ENCODE measurements at regions not wholly inside any gene's neighbourhood (a gene's known extent, or its start where the extent isn't known, plus 50 kb on each side); places are given as distances from the start of the nearest gene placed in this dataset.

DNA sequence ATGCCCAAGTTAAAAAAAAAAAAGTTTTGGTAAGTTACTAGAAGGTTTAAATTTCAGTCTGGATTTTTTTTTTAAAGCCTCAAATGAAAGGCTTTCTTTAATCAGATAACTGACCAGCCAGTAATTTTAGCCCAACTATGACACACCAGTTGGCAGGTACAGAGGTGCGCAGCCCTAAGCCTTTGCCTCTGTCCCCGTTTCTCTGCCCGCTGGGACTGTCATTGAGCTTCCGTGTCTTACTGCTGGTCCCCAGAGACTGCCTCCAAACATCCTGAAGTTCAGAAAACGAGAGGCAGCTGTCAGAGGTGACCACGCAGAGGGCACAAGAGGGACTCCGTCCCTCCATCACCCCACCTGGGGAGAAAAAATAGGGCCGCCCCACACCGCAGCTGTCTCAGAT lies 118.2 kb downstream of the RPS12 start:
- no peak for DNase-seq (ENCODE audit: extremely low read depth in 1 of 11, low read depth in 9 of 11, low spot score in 4 of 11)

- DNase-seq (ENCODE audit: extremely low read depth in 1 of 11, low read depth in 9 of 11, low spot score in 4 of 11), result peak in 3 of 11 donors; percentile 21 to 42 (median 32)
Observed at GRCh38 chr6:132933090-132933489, 118.7 kb downstream of the RPS12 start.

DNA sequence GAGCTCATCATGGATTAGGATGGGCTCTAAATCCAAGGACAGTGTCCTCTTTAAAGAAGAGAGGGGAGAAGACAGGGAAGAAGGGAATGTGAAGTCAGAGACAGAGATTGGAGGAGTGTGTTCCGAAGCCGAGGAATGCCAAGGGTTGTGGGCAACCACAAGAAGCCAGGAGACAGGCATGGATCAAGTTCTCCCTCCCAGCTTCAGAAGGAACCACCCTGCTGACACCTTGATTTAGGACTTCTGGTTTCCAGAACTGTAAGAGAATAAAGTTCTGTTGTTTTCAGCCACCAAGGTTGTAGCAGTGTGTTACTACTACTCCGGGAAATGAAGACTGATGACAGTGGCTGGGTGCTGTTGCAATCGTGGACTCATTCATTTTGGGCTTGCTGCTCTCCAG lies 120.1 kb downstream of the RPS12 start:
- DNase-seq (ENCODE audit: extremely low read depth in 1 of 11, low read depth in 9 of 11, low spot score in 4 of 11), result no peak

DNA sequence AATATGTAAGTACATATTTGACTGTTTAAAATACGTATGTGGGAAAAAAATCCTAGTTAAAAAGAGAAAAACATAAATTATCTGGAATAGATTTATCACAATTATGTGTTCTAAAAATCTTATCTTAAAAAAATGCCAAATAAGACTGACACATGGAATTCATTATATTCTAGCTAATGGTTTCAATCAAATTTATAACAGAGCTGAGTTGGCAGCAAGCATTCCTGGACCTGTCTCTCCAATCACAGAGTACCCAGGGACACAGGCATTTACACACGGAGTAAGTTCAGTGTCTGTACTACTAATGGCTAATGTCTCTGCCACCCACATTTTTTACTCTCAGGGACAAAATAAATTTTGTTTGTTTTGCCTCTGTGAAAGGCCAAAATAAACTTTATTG lies 122.3 kb downstream of the RPS12 start:
- DNase-seq (ENCODE audit: extremely low read depth in 1 of 11, low read depth in 9 of 11, low spot score in 4 of 11), result no peak

DNA sequence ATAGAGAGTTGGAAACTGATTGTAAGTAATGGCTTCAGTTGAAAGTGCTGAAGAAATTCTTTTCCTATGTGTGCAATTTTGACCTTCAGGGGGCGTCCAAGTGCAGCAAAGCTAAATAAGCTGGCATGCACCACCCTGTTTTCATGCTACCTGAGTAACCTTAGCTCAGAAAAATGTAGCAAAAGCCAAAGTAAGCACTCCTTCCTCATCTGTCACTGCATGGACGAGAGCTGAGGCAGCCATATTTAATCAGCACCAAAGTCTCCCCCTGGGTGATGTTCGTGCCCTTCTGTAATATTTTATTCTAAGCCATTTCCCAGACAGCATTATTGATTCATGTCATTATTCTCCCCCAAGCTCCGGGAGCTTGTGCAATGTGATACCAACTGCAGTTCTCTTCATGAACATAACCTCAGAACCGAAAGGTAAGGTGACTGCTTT lies 123.1 kb downstream of the RPS12 start:
- DNase-seq (ENCODE audit: extremely low read depth in 1 of 11, low read depth in 9 of 11, low spot score in 4 of 11), result peak in 5 of 11 donors; percentile 46 to 72 (median 52)

GRCh38 chr6:132948889-132949288 lies 134.5 kb downstream of the RPS12 start:
- no peak for DNase-seq (ENCODE audit: extremely low read depth in 1 of 11, low read depth in 9 of 11, low spot score in 4 of 11)

- no peak for DNase-seq (ENCODE audit: extremely low read depth in 1 of 11, low read depth in 9 of 11, low spot score in 4 of 11)
Observed at GRCh38 chr6:132950566-132950965, 136.2 kb downstream of the RPS12 start.

DNA sequence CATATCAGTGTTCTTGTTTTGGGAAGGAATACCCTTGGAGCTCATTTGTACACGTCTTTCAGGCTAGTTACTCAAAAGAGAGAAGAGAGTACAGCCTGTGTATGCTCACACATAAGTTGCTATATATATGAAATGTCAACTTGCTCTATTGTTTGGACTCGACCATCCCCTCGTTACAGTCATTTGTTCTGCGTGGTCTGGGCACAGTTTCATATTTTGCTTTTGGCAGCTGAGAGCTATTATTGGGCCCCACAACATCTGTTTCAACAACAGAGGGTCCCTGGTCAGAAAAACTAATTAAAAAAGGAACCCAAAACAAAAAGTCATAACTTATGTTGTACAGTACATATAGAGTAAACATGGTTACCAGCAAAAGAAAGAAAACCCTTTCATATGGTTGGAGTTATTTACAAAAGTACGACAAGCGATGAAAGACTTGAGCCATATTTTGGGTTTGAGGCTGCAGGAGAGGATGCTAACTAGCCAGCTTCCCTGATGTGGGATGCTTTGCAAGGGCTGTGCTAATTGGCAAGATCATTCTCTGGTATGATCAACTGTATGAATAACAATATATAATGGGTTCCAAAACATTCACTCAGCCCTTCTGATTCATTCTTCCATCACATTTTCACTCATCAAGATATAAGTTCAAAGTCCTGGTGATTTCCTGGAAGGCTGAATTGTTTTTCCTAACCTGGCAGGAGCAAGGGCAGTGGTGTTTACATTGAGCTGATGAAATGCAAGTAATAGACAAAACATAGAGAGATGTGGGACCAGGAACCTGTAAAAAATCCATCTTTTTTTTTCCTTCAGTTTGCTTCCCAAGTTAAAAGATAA lies 137.9 kb downstream of the RPS12 start:
- DNase-seq (ENCODE audit: extremely low read depth in 1 of 11, low read depth in 9 of 11, low spot score in 4 of 11), result no peak

- DNase-seq (ENCODE audit: extremely low read depth in 1 of 11, low read depth in 9 of 11, low spot score in 4 of 11), result no peak
Observed at GRCh38 chr6:132952986-132953385, 138.6 kb downstream of the RPS12 start.

- no peak for DNase-seq (ENCODE audit: extremely low read depth in 1 of 11, low read depth in 9 of 11, low spot score in 4 of 11)
Observed at GRCh38 chr6:132954222-132954621, 139.9 kb downstream of the RPS12 start.

GRCh38 chr6:132954936-132955335 lies 140.6 kb downstream of the RPS12 start:
- no peak for DNase-seq (ENCODE audit: extremely low read depth in 1 of 11, low read depth in 9 of 11, low spot score in 4 of 11)

- no peak for DNase-seq (ENCODE audit: extremely low read depth in 1 of 11, low read depth in 9 of 11, low spot score in 4 of 11)
Observed at GRCh38 chr6:132959639-132960326, 145.4 kb downstream of the RPS12 start.

DNA sequence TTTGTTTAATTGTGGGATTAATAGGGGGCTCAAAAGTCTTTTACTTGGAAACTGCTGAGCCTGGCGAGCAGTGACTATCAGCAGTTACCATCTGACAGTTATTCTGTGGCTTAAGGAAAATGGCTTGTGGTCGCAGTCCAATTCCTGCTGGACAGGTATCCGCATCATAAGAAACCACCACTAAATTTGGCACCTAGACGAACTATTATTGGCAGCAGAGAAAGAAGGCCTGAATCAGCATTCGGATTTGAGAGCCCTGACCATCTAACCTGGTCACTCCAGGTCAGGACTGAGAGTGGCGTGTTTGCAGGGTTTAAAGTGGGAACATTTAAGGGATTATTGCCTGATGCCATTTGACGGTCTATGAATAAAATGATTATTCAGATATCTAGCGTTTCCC lies 146.4 kb downstream of the RPS12 start:
- DNase-seq (ENCODE audit: extremely low read depth in 1 of 11, low read depth in 9 of 11, low spot score in 4 of 11), result no peak

DNA sequence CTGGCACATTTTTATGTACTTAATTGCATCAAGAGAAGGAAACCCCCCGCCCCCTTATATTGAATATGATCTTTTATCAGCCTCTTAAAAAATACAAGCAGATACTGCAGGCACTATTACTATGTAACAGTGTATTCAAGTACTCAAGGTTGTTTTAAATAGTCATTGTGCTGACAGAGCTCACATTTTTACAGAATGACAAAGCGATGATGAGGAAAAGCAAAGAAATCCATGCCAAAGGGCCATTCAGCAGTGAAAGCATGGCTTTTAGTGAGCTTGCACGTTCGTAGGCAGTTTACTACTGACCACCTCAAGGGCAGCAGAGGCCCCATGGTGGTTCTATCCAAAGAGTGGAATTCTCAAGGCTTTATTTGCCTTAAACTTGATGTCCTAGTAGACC lies 146.8 kb downstream of the RPS12 start:
- no peak for DNase-seq (ENCODE audit: extremely low read depth in 1 of 11, low read depth in 9 of 11, low spot score in 4 of 11)

DNA sequence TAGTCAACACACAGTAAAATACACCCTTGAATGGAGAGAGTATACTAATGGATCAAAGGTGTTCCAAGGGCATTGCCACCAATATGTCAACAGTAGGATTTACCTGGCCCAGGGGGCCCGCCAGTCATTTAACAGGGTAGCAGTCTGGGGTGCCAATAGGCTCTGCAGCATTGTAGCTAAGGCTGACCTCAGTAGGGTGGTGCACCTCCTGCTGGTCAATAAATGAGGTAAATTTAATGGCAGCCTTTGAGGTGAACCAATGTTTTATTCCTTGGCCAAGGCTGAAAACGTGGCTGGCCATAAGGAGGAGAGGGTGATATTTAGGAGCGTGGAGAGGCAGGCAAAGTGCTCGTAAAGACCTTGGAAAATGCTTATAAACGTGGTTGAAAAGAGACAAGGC lies 147.2 kb downstream of the RPS12 start:
- no peak for DNase-seq (ENCODE audit: extremely low read depth in 1 of 11, low read depth in 9 of 11, low spot score in 4 of 11)

DNA sequence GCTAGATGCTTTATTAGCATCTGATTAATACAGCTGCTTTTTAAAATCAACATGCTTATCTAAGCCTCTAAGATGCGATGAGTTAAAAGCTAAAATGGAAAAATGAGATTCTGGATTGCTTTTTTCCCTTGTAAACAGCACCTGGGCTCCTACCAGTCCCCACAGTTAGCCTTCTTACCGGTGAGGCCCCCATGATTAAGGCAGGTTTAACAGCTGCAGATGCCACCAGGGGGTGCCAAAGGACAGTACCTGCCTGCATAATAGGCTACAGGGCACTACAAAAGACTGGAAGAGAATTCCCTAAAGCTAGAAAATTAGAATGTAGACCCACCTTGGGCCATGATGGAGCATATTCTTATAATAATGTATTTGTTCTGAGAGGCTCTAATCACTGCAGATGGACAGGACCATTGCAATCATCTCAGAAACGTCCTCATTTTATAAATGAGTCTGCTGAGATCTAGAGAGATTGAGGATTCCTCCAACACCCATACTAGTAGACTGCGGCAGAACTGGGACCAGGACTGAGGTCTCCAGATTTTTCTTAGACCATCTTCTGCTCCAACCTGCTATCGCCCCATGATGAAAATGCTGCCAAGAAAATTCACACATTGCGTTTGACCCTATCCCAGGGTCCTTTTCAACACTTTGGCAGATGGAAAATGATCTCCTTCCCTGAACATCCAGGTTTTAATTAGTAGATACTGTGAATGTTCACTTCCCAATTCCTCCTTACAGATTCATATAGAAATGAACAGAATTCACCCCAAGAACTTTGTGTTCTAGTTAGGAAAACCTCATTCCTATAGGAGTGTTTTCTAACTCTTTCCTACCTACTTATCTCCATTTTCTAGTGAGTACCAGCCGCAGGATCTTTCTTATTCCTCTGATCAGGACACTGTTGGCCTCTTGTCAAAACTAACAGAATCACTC lies 148.8 kb downstream of the RPS12 start:
- DNase-seq (ENCODE audit: extremely low read depth in 1 of 11, low read depth in 9 of 11, low spot score in 4 of 11), result peak in 10 of 11 donors; percentile 32 to 52 (median 40)

GRCh38 chr6:132964101-132964867 lies 149.9 kb downstream of the RPS12 start:
- no peak for DNase-seq (ENCODE audit: extremely low read depth in 1 of 11, low read depth in 9 of 11, low spot score in 4 of 11)

DNA sequence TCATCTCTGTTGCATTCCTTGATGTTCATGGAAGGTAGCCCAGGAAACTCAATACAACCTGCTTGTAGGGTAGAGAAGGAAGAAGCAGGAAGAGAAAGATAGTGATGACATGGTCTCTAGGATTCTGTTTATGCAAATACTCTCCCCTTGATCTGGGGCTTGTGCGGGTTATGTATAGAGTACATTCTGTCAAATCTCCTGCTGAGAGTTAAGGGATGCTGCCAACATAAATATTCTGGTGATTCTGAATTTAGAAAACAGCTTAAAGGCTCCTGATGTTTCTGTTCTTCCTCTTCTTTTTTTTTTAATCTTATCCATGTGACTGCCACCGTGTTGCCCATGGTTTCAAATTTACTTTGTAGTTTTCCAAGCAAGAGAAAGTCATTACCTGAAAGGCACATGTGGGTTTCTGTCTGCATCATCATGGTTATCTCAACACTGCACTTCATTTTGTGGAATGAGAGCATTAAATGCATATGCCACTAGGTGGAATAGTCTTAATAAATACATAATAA lies 150.6 kb downstream of the RPS12 start:
- no peak for DNase-seq (ENCODE audit: extremely low read depth in 1 of 11, low read depth in 9 of 11, low spot score in 4 of 11)

- no peak for DNase-seq (ENCODE audit: extremely low read depth in 1 of 11, low read depth in 9 of 11, low spot score in 4 of 11)
Observed at GRCh38 chr6:132967871-132968270, 153.5 kb downstream of the RPS12 start.

Data from renal cortex interstitium (tissue), 11 donors.